AG09319 (cell line): ENCODE measurements at regions not wholly inside any gene's neighbourhood (a gene's known extent, or its start where the extent isn't known, plus 50 kb on each side); places are given as distances from the start of the nearest gene placed in this dataset.

Experiments used
- DNase-seq: peaks from one replicate; pipeline ENCODE4 v3.0.0-alpha.2; 2010; ENCODE audit warnings: low read depth; ENCODE audit errors: extremely low read depth
- TF ChIP-seq, protein P1 (sequence below): IDR thresholded peaks from 2 replicates; pipeline ENCODE4 v1.5.1; 2011; ENCODE audit warnings: low read depth, mild to moderate bottlenecking, inconsistent platforms, low read length, moderate library complexity

DNA sequence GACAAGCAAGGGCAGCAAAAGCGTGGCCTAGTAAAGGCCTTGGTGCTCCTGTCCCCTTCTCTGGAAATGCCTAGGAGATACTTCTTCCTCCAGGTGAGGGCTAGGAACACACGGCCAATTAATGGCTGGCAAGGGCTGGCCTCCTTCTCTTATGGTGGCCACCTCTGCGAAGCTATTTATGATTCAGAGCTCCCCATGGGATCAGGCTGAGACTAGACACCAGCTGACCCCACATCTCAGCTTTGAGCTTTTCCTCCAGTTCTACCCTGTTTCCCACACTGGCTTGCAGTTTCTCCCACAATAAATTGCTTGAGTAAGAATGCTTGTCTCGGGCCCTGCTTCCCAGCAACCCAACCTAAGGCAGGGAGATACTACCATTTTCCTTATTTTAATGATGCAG is 53.7 kb downstream of the CAMK2N1 start:
- TF ChIP-seq, protein P1, sequence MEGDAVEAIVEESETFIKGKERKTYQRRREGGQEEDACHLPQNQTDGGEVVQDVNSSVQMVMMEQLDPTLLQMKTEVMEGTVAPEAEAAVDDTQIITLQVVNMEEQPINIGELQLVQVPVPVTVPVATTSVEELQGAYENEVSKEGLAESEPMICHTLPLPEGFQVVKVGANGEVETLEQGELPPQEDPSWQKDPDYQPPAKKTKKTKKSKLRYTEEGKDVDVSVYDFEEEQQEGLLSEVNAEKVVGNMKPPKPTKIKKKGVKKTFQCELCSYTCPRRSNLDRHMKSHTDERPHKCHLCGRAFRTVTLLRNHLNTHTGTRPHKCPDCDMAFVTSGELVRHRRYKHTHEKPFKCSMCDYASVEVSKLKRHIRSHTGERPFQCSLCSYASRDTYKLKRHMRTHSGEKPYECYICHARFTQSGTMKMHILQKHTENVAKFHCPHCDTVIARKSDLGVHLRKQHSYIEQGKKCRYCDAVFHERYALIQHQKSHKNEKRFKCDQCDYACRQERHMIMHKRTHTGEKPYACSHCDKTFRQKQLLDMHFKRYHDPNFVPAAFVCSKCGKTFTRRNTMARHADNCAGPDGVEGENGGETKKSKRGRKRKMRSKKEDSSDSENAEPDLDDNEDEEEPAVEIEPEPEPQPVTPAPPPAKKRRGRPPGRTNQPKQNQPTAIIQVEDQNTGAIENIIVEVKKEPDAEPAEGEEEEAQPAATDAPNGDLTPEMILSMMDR: no peak

DNA sequence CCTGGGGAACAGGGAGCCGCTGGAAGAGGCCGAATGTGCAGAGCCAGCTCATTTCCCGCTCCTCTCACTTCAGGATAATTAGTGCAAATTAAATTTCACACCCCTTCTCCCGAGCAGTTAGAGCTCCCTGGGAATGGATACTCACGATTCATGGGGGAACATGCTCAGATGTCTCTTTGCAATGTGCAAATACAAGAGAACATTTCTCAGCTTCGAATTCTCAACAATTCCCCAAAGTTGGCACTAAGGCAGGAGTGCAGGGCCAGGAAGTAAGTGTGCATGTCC is 54.9 kb downstream of the CAMK2N1 start:
- DNase-seq: no peak

More for the DNA sequence above, 53.7 kb downstream of the CAMK2N1 start:
- DNase-seq: no peak

DNA sequence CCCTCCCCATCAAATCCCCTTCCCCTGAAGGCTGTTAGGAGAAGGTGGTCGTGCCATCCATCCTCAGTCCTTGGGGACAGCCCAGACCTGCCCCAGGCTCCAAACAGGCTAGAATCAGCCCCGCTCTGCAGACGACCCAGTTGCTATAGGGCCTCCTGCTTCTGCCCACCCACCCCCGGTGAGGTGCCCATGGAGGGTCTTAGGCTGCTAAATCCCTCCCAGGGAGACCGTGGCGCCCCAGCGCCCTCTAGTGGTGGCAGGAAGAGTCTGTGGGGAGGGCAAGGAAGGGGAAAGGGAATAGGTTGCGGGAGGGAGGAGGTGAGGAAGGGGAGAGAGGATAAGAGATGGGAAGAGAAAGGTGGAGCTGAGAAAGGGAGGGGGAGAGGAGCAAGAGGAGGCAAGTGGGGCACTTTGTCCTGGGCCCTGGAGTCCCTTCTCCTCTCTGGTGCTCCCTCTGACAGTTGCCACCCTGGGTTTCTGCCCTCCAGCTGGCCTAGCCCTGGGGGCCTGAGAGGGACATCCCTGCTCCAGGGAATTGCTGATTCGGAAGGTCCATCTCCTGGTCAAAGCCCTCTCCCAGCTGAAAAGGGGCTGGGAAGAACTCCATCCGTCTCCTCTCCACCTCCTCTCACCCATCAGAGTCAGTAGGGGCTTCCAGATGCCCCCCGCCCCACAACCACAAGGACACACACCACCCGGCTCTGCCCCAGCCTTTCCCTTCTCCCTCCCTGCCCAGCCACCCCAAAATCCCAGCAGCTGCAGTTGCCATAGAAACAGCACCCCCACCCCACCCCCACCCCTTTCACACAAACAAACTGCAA is 55.4 kb downstream of the CAMK2N1 start:
- no peak for DNase-seq
- TF ChIP-seq, protein P1: peak; percentile 84

More for the DNA sequence above, 54.9 kb downstream of the CAMK2N1 start:
- TF ChIP-seq, protein P1: no peak

DNA sequence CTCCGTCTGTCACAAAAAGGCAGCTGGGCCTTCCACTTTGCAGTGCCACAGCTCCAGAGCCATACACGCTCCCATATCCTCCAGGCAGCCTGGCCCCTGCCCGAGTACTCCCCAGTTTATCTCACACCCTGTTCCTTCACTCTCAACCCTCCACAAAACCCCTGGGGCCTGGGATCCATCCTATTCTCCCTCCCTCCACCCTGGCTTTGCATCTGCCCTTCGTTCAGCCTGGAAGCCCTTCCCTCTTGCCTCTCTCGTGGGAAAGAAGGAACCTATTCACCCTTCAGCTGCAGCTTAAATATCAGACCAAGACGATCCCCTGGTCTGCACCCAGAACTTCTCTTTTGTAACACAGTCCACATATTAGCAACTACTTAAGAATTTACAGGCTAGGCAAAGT is 56.7 kb downstream of the CAMK2N1 start:
- no peak for DNase-seq
- TF ChIP-seq, protein P1: no peak

DNA sequence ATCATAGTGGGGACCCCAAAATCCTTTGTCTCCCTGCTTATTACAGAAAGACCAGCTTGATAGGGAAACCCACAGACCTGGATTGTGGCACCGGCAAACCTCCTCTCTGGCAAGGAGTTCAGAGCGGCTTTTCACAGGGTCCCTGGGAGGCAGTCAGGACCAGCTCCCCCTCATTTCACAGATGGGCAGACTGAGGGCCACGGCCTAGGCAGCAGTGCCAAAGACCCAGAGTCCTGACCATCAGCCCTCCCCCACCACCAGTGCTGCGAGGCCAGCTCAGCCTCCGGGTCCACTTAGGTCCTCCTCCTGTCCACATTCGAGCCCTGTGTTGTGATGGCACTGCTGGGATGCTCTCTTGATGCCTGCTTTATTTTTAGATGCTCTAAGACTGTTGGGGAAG is 57.2 kb downstream of the CAMK2N1 start:
- TF ChIP-seq, protein P1: no peak
- no peak for DNase-seq

DNA sequence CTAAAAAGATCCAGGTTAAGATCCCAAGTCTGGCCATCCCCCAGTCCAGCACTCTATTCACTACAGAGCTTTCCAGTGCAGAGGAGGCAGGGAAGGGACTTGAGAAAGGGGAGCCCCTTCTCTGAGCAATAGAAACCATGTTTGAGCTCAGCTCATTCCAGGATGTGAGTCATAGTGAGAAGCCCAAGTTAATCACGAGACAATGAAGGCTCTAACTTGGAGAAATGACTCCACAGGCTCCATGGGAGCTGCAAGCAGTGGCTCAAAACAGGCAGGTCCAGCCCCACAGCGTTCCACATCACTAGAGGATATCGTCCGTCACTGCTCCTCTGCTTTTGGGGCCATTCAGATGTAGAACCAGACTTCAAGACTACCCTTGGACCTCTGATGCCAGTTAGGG is 59.1 kb downstream of the CAMK2N1 start:
- TF ChIP-seq, protein P1: no peak
- no peak for DNase-seq

DNA sequence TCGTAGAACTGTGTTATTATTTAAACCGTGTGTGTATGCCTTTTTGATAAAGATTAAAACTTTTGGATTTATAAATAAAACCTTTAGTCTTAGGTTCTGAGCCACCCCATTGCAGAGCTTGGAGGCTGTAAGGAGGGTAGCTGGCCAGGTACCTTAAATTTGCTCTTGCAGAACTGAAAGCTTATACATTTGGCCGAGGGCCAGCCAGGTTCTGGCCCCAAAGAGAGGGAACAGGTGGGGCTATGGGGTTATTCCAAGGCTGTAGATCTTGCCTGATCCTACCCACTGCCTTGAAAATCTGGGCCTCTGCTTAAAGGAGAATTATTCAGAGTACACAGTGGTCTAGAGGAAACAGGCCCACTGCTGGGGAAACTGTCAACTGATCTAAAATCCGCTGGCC is 59.6 kb downstream of the CAMK2N1 start:
- DNase-seq: no peak
- TF ChIP-seq, protein P1: no peak
